ENCODE measurements at regions not wholly inside any gene's neighbourhood (a gene's known extent, or its start where the extent isn't known, plus 50 kb on each side); places are given as distances from the start of the nearest gene placed in this dataset.
A peak's percentile ranks its signal among the peaks of the same experiment; 100 is the strongest.

GRCh38 chr3:106161246-106161645, 292.4 kb upstream of the CBLB start:
- DNase-seq (ENCODE audit: low spot score) (no peak), ATAC-seq (no peak)

DNA sequence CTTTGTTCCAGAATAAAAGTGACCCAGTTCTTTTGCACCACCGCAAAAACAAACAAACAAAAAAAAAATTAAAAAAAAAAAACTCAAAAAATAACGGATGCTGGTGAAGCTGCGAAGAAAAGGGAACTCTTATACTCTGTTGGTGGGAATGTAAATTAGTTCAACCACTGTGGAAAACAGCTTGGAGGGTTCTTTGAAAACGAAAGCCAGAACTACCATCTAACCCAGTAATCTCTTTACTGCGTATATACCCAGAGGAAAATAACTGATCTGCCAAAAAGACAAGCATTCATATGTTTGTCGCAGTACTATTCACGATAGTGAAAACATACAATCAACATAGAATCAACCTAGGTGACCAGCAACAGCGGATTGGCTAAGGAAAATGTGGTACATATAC, 298.9 kb upstream of the CBLB start:
- DNase-seq (ENCODE audit: low spot score) (no peak), ATAC-seq (no peak)

GRCh38 chr3:106168962-106169750, 300.3 kb upstream of the CBLB start:
- DNase-seq (ENCODE audit: low spot score) (no peak), ATAC-seq (no peak)

DNA sequence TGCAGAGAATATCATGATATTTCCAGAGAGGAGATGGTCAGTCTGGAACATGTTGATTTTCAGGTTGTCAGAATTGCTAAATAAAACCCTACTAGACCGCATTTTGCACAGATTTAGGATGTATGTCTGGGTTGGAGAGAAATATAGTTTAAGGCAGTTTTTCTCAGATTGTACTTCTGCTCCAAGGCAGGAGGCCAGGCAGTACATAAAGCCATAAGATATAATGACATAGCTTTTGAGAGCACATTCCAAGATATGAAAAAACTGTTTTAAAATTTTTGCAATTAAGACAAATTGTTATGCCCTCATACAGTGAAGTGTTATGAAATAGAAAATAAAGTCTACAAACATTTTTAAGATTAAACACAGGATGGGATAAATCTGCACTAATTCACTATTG, 301.8 kb upstream of the CBLB start:
- no peak for DNase-seq (ENCODE audit: low spot score)
- no peak for ATAC-seq

DNA sequence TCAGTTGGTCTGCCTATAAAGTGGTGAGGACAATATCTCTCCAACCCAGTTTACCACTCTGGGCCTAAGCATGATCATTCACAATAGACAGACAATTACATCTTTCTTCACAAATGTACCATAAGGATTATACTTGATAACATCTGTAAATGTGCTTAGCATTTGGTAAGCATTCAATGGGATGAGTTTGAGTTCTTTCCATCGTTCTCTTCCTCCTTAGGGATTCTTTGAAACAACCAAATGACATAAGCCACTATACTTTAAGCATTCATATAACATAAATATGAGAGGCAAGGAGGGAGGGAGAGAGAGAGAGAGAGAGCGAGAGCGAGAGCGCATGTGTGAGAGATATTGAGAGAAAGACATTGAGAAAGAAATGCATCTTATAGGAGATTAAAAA, 303.3 kb upstream of the CBLB start:
- ATAC-seq, result no peak
- no peak for DNase-seq (ENCODE audit: low spot score)

DNA sequence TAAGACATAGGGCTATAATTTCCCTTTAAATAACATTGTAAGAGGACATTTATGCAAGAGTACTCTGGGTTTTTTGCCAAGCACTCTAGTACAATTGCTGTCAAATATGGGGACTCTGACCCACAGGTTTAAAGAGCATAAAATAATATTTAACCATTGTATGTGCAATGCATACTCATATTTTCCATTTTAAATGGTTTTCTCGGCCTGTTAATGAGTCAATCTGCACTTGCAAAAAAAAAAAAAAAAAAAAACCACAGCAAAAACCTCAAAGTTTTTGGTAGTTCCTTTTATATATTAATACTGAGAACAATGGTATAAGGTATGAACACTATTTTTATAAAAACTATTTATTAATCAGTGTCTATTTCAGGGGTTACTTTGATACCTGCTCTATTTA, 304.0 kb upstream of the CBLB start:
- DNase-seq (ENCODE audit: low spot score) (no peak), ATAC-seq (peak; percentile 75)

DNA sequence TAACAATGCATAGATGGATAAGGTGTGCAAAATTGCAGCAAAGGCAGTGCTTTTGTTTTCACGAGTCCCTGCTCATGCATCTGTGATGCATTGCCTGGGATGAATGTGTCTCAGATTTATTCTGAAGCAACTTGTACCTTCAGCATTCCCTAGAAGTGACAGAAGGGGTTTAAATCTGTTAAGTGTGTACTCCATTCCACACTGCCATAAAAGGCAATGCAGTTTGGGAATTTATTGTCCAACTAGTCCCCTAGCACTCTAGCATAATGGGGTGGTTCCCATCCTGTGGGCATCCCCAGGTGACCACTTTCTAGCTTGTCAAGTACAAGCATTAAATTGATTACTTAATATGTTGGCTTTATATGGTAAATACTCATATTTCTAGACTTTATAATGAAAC, 306.5 kb upstream of the CBLB start:
- no peak for ATAC-seq
- no peak for DNase-seq (ENCODE audit: low spot score)

- ATAC-seq, result no peak
- DNase-seq (ENCODE audit: low spot score), result no peak
These were observed 307.9 kb upstream of the CBLB start for GRCh38 chr3:106176734-106177133.

DNA sequence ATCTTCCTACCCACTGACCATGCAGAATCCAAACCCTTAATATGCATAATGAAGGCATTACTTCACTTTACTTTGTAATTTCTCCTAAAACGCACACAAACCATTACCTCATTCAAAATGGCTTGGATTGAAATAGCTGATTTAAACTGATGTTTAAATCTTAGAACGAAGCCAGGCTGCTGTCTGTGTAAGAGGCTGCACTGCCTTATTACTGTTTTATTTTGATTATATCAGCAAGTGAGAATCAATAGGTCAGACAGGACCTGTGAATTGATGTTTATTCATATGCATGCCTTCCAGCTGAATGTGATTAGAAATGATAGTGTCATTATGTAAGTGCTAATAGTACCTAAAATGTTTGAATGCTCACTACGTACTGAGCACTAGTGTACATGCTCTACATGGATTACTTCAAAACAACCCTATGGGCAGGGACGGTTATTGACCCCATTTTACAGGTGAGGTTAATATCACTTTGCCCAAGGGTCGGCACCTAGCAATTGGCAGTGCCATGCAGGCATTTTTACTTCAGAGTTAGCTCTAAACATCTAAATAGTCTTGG, 314.2 kb upstream of the CBLB start:
- ATAC-seq (no peak), DNase-seq (ENCODE audit: low spot score) (no peak)

GRCh38 chr3:106183762-106184391, 315.1 kb upstream of the CBLB start:
- DNase-seq (ENCODE audit: low spot score), result no peak
- ATAC-seq, result no peak

- no peak for ATAC-seq
- DNase-seq (ENCODE audit: low spot score), result no peak
These were observed 316.0 kb upstream of the CBLB start for GRCh38 chr3:106184540-106185457.

GRCh38 chr3:106185949-106186348, 317.1 kb upstream of the CBLB start:
- no peak for DNase-seq (ENCODE audit: low spot score)

GRCh38 chr3:106190296-106190695, 321.5 kb upstream of the CBLB start:
- ATAC-seq, result no peak
- no peak for DNase-seq (ENCODE audit: low spot score)

More at GRCh38 chr3:106185949-106186348, 317.1 kb upstream of the CBLB start:
- ATAC-seq, result no peak

DNA sequence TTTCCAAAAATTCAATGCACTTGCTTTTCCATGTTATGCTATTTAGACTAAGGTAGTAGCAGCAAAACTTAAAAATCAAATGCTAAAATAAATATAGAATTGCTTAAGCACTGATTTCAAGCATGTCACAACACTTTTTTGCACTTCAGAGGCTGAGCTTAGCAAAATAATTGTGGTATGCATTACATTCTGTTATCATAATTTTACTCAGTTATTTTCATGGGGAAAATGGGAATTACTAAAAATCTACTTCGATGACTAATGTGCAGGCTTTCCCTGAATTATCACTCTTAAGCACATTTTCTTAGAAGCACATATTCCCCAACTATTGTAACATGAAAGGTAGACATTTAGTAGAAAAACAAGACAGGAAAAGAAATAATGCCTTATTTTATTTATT, 322.4 kb upstream of the CBLB start:
- DNase-seq (ENCODE audit: low spot score) (no peak), ATAC-seq (no peak)

DNA sequence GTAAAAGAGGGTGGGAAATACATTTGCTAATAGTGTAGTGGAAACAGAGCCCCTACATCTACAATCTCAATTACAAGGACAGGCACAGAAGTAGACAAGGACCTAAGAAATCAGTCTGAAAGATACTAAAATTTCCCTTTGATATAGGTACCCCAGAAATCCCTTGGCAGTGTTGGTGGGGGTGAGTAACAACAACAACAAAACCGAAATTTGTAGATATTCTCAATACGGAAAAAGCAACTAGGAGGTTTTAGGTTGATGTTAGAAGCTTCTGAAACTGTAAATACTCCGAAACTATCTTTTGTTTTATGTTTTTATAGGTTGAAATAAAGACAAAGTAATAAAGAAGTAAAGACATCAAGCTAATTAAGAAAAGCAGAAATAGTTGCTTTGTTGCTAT, 323.1 kb upstream of the CBLB start:
- DNase-seq (ENCODE audit: low spot score) (no peak), ATAC-seq (no peak)

DNA sequence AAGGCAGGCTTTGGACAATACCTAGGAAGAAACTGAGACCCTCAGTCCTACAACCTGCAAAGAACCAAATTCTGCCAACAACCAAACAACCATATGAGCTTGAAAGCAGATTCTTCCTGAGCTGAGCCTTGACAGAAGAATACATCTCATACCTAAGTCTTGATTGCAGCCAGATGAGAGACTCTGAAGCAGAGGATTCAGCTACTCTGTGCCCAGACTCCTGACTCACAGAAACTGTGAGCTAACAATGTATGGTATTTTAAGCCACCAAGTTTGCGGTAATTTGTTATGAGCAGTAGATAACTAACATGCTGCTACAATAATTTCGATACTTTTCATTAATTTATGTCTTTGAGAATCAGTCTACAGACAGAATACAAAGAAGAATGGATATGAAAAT, 325.1 kb upstream of the CBLB start:
- no peak for ATAC-seq
- no peak for DNase-seq (ENCODE audit: low spot score)

- no peak for ATAC-seq
- DNase-seq (ENCODE audit: low spot score), result no peak
These were observed 325.9 kb upstream of the CBLB start for GRCh38 chr3:106194726-106195125.

GRCh38 chr3:106197532-106198194, 328.9 kb upstream of the CBLB start:
- ATAC-seq (no peak), DNase-seq (ENCODE audit: low spot score) (no peak)

DNA sequence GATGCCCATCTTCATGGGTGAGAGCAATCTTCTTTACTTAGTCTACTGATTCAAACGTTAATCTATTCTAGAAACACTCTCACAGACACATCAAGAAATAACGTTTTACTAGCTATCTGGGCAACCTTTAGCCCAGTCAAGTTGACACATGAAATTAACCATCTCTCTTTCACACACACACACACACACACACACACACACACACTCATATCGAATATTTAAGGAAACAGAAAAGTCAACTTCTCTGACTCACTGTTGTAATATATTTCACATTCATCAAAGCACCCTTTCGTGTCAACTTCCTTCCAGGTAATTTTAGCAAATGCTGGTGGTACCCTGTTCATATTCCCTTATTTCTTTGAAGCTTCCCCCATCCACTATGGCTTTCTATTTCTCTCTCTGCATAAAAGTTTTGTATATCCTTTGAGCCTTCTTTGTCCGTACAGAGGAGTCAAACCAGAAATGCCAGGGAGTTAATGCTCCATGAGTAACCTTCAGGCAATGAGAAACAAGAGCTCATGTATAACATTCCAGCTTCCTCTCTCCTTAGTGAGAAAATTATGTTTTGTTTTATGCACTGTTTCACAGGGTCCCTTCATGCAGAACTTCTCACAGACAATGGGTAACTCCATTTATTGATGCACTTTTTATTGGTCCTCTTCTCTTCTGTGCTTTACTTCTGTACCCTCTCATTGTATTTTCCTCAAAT, 335.5 kb upstream of the CBLB start:
- ATAC-seq, result no peak
- no peak for DNase-seq (ENCODE audit: low spot score)

DNA sequence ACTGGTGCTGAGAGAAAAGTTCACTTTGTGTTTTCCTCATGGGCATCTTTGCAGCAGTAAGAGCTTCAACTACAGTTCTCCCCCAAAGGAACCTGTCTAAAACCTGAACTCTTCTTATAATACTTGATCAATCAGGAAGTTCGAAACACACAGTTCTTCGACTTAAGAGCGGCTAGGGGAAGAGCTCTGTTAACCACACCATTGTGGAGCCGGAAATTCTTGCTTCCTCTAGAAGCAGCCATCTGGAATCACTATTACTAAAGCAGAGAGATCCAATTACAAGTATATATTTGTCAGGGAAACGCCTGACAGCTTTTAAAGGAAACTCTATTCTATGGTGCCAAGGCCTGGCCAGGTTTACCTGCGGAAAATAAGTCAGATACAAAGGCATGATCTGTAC, 337.3 kb upstream of the CBLB start:
- ATAC-seq (no peak), DNase-seq (ENCODE audit: low spot score) (no peak)
